Spleen (tissue), 7 donors: ENCODE measurements at regions not wholly inside any gene's neighbourhood (a gene's known extent, or its start where the extent isn't known, plus 50 kb on each side); places are given as distances from the start of the nearest gene placed in this dataset.

Source experiments
- CTCF ChIP-seq, 11 experiments: fragments of 200-600 bp in 7 of 11; fragments of 450-650 bp in 4 of 11; sonication (generic) in 4 of 11; IDR thresholded peaks in 8 of 11; conservative IDR thresholded peaks in 3 of 11; 1 replicate in 7 of 11; 2 replicates in 4 of 11; pipeline versions ENCODE4 v1.4.0 to v1.8.0; 2016 to 2021; ENCODE audit warnings: antibody characterized with exemption in 11 of 11, inconsistent platforms in 4 of 11, mild to moderate bottlenecking in 1 of 11
- POLR2A ChIP-seq, 3 donors: fragments of 450-650 bp; IDR thresholded peaks; one replicate each; pipeline ENCODE4 v1.5.1; 2017; ENCODE audit warnings: antibody characterized with exemption in 3 of 3, mild to moderate bottlenecking in 1 of 3
- POLR2AphosphoS5 ChIP-seq, 3 donors: sonication (generic); formaldehyde crosslinking; IDR thresholded peaks; one replicate each; pipeline ENCODE4 v1.5.1; 2017; ENCODE audit warnings: antibody characterized with exemption in 3 of 3
- donor health status: DM: no; HTN: no; CAD: no; lungs with moderate emphysema.
- donor health status: DM: no; HTN: no; CAD: no.
- donor health status: DM: no; HTN: no; CAD: no.

GRCh38 chr10:129396021-129396722 is 70.9 kb upstream of the MGMT start:
- TF ChIP-seq POLR2A (IDR thresholded peaks at IDR 0.05) (no peak), CTCF (IDR thresholded peaks at IDR 0.05 in 8 of 11, conservative IDR thresholded peaks at IDR 0.05 in 3 of 11) (no peak), POLR2AphosphoS5 (IDR thresholded peaks at IDR 0.05) (no peak)
